ENCODE measurements at regions not wholly inside any gene's neighbourhood (a gene's known extent, or its start where the extent isn't known, plus 50 kb on each side); places are given as distances from the start of the nearest gene placed in this dataset.

GRCh38 chr10:33979195-33979594, 644.7 kb upstream of the NRP1 start:
- TF ChIP-seq CTCF (conservative IDR thresholded peaks at IDR 0.05; ENCODE audit: low read depth, low read length) (no peak), EZH2 (IDR thresholded peaks at IDR 0.05; ENCODE audit: borderline replicate concordance, low read depth, low read length, poor library complexity, severe bottlenecking) (no peak)
